ENCODE measurements at regions not wholly inside any gene's neighbourhood (a gene's known extent, or its start where the extent isn't known, plus 50 kb on each side); places are given as distances from the start of the nearest gene placed in this dataset.

GRCh38 chr3:94226078-94226477 lies 163.2 kb downstream of the NSUN3 start:
- no peaks in the 10 kb centered on the region for H3K27me3 ChIP-seq
- no peak overlapping the region for H3K4me3 ChIP-seq (ENCODE audit: low read depth, low read length)
- DNase-seq, result no peak
- H3K4me1 ChIP-seq, result peaks cover 10% of the 10 kb centered on the region
- no peak for TF ChIP-seq CTCF (IDR thresholded peaks at IDR 0.05; ENCODE audit: low read depth, low read length)
- H3K9me3 ChIP-seq, result no peaks in the 10 kb centered on the region
- no peaks in the 10 kb centered on the region for H3K36me3 ChIP-seq

GRCh38 chr3:94232921-94233320 lies 170.1 kb downstream of the NSUN3 start:
- no peaks in the 10 kb centered on the region for H3K27me3 ChIP-seq
- no peak for DNase-seq
- no peaks in the 10 kb centered on the region for H3K9me3 ChIP-seq
- no peak for TF ChIP-seq CTCF (IDR thresholded peaks at IDR 0.05; ENCODE audit: low read depth, low read length)
- H3K4me1 ChIP-seq, result peaks cover 3% of the 10 kb centered on the region; the same call in 1 of the 2 replicates
- no peaks in the 10 kb centered on the region for H3K36me3 ChIP-seq
- no peak overlapping the region for H3K4me3 ChIP-seq (ENCODE audit: low read depth, low read length)

- H3K9me3 ChIP-seq, result no peaks in the 10 kb centered on the region
- no peaks in the 10 kb centered on the region for H3K36me3 ChIP-seq
- H3K4me3 ChIP-seq (ENCODE audit: low read depth, low read length), result no peak overlapping the region
- peak; percentile 43 for DNase-seq
- H3K27me3 ChIP-seq, result no peaks in the 10 kb centered on the region
- peak; percentile 85 for TF ChIP-seq CTCF (IDR thresholded peaks at IDR 0.05; ENCODE audit: low read depth, low read length)
- H3K4me1 ChIP-seq, result peaks cover 3% of the 10 kb centered on the region; the same call in 1 of the 2 replicates
Measured at GRCh38 chr3:94234177-94234788, 171.4 kb downstream of the NSUN3 start.

- Histone ChIP-seq H3K4me3 (ENCODE audit: low read depth, low read length) (no peak overlapping the region), H3K4me1 (peaks cover 10% of the 10 kb centered on the region), H3K9me3 (no peaks in the 10 kb centered on the region), H3K36me3 (no peaks in the 10 kb centered on the region), H3K27me3 (no peaks in the 10 kb centered on the region)
- no peak for TF ChIP-seq CTCF (IDR thresholded peaks at IDR 0.05; ENCODE audit: low read depth, low read length)
- no peak for DNase-seq
Measured at GRCh38 chr3:94241986-94242385, 179.1 kb downstream of the NSUN3 start.

- Histone ChIP-seq H3K36me3 (no peaks in the 10 kb centered on the region), H3K4me3 (ENCODE audit: low read depth, low read length) (no peak overlapping the region), H3K27me3 (no peaks in the 10 kb centered on the region), H3K4me1 (peaks cover 18% of the 10 kb centered on the region), H3K9me3 (no peaks in the 10 kb centered on the region)
- no peak for TF ChIP-seq CTCF (IDR thresholded peaks at IDR 0.05; ENCODE audit: low read depth, low read length)
- DNase-seq, result no peak
Measured at GRCh38 chr3:94246171-94246570, 183.3 kb downstream of the NSUN3 start.

- Histone ChIP-seq H3K4me3 (ENCODE audit: low read depth, low read length) (no peak overlapping the region), H3K27me3 (no peaks in the 10 kb centered on the region), H3K9me3 (no peaks in the 10 kb centered on the region), H3K36me3 (no peaks in the 10 kb centered on the region), H3K4me1 (peaks cover 13% of the 10 kb centered on the region)
- no peak for TF ChIP-seq CTCF (IDR thresholded peaks at IDR 0.05; ENCODE audit: low read depth, low read length)
- DNase-seq, result no peak
Measured at GRCh38 chr3:94248042-94248441, 185.2 kb downstream of the NSUN3 start.
